HG03520 (cell line): ENCODE measurements at regions not wholly inside any gene's neighbourhood (a gene's known extent, or its start where the extent isn't known, plus 50 kb on each side); places are given as distances from the start of the nearest gene placed in this dataset.
"Not testable (repeated sequence)": the region's sequence is repeated elsewhere in the genome, so short reads cannot be mapped to it uniquely, and the experiment has no call there.

ENCODE experiments used
- ATAC-seq: cut with Tn5 transposase; IDR thresholded peaks from one replicate; pipeline ENCODE4 v1.9.1; 2021; ENCODE audit warnings: mild to moderate bottlenecking, moderate library complexity; ENCODE audit not compliant: unreplicated experiment

DNA sequence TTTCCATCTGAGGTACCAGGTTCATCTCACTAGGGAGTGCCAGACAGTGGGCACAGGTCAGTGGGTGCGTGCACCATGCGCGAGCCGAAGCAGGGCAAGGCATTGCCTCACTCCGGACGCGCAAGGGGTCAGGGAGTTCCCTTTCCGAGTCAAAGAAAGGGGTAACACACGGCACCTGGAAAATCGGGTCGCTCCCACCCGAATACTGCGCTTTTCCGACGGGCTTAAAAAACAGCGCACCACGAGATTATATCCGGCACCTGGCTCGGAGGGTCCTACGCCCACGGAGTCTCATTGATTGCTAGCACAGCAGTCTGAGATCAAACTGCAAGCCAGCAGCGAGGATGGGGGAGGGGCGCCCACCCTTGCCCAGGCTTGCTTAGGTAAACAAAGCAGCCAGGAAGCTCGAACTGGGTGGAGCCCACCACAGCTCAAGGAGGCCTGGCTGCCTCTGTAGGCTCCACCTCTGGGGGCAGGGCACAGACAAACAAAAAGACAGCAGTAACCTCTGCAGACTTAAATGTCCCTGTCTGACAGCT is 242.5 kb downstream of the CYLC2 start:
- not testable (repeated sequence) for ATAC-seq

DNA sequence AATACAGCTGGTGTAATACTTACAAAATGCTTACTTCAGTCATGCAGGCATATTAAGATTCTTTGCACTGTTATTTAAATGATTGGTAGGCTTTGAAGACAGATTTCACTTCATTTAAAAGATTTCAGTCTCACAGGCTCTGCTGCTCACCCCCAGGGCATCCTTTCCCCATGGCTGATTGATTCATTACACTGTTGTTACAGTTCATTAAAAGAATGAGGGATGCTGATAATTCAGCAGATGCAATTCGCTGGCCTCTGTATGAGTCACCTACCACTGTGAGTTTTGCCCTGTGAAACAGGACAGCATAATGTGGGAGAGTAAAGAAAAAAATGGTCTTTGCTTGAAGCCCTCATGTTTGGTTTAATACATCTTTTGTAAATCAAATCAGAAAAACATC is 246.9 kb downstream of the CYLC2 start:
- ATAC-seq = no peak

DNA sequence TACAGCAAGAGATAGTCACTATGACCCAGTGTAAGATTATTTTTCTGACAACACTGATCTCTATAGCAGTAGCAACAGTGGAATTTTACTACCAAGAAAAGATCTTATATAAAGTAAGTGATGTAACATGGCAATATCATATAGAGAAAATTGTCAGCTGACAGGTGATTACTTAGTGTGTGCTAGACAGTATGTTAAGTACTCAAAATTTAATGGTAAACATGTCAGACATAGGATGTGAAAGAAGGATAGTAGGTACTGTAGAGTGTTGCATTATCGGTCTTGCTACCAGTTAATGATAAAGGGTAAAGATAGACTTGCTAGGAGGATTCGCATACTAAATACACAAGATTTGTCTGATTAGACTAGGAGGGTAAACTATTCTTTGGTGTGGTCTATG is 247.4 kb downstream of the CYLC2 start:
- no peak for ATAC-seq

DNA sequence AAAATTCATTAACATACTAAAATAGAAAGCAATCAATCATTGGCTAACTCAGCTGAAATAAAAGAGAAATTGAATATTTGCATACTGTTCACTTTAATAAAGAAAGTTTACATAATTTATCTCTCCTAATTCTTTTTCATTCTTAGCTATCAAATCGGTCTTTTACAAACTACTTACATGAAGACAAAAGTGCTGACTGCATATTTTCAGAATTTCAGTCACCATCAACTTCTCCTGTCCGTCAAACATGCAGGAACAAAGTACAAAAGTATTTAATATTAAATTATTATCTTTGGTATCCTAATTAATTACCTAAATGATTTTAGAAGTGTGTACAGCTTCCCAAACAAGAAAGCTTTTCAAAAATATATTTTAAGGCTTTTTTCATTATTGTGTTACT is 248.4 kb downstream of the CYLC2 start:
- ATAC-seq = no peak

DNA sequence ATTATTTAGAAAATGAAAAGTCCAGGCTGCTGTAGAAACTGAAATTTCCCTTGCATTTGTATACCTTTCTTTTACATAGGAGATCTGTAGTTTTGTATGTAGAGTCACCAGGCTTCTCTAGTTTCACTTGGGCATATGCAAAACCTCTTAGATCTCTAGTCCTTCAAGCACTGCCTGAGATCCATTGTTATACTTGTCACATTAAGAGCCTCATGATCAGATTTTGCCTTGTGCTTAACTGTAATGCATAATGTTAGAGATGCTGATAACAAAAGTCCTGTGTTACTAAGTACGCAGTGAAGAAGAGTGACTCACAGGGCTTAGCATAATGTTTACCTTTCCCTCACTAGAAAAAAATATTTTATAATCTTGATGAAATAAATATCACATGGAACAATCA is 250.2 kb downstream of the CYLC2 start:
- ATAC-seq = no peak

DNA sequence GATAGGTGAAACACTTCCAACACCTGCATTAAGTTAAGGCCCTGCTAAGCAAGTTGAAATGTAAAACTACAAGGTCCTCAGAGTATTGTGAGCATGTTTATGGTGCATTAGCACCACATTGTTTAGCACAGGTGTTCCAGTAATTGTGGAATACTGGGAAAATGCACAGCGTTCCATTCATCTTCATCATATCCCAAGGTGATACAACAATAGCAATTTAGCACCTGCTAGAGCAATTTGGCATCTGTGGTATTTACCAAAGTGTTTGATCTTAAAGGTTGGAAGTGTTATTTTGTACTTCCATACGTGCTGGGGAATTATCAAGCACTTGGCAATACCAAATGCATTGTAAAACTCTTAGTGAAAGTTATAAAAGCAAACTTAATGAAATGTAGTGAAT is 266.8 kb downstream of the CYLC2 start:
- ATAC-seq = no peak

DNA sequence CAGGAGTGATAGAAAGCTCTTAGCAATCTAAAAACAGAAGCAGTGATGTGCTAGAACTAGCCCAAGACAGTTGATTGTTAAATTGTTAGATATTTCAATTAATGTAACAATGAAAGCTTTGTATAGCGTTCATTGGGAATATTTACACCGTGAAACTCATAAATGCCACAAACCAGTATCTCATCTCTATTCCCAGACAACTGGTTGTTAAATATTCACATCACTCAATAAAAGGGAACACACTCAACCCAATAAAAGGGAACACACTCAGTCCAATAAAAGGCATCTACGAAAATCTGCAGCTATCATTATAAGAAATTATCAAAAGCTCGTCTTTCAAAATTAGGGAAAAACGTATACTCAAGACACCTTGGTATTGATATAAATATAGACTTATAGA is 270.9 kb downstream of the CYLC2 start:
- no peak for ATAC-seq

DNA sequence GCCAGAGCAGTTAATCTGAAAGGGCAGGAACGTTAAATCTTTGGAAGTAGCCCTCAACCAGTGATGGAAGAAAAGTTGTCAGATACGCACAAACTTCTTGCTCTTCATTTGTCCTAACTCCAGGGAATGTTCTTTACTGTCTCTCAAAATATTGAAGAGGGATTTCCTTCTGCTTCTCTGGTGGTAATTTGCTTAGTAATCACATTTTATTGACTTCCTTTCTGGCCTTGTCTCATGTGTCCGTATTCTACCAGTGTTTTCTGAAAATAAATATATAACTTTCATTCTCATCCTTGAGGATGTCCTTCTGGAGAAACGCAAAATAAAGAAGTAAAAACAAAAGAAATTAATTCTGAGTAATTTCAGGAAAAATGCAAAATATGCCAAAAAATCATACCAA is 282.1 kb downstream of the CYLC2 start:
- no peak for ATAC-seq

- ATAC-seq = no peak
These were observed 286.0 kb downstream of the CYLC2 start for GRCh38 chr9:103281126-103281525.

DNA sequence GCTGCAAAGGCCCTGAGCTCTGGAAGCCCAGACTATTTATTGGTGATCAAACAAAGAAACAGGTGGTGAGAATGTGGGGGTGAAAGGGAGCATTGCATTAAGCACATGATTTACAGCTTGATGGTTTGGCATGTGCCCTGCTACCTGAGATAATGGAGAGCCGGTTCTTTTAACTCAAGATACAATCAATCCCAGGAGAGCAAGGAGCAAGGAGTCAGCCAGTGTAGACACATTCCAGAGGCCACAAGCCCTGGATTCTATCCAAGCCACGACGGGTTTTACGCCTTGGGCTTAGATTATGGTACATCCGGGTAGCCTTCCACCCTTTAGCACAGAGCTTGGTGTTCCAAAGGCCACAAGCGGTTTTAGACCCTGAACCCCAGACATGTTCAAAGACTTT is 292.2 kb downstream of the CYLC2 start:
- ATAC-seq = no peak

GRCh38 chr9:103296189-103296588 is 301.1 kb downstream of the CYLC2 start:
- no peak for ATAC-seq

DNA sequence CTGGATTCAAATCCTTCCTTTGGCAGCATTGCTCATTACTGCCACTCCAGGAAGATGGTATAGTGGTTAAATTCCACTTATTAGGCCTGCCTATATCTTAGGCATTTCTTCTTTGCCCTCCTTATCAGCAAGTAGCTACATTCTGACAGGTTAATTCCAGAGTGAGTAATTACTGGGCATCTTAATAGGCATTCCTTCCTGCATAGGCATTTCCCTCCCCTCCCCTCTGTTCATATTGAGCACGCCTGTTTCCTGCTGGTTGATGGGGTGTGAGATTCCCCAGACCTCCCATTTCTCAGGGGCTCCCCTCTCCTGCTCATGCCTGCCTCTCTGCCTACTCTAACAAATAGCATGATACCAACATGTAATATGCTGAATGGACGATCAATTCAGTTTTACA is 305.9 kb downstream of the CYLC2 start:
- no peak for ATAC-seq

- ATAC-seq = no peak
These were observed 309.7 kb downstream of the CYLC2 start for GRCh38 chr9:103304797-103305196.

DNA sequence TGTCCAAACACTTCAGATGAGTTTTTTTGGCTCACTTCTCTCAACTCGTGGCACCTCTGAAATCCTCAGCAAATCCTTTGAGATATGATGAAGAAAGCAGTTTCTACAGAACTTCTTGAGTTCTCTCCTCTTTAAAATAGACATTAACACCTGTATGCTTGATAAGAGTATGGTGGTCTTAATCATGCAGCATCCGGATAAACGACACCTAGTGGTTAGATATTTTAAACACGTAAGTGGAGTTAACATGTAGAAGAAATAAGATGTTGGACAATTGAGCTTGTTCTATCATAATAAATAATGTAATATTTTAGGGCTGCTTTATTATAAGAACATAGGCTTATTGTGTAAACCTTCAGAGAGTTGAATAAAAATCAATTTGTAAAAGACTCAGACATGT is 324.8 kb downstream of the CYLC2 start:
- no peak for ATAC-seq

- no peak for ATAC-seq
These were observed 328.6 kb downstream of the CYLC2 start for GRCh38 chr9:103323699-103324098.

DNA sequence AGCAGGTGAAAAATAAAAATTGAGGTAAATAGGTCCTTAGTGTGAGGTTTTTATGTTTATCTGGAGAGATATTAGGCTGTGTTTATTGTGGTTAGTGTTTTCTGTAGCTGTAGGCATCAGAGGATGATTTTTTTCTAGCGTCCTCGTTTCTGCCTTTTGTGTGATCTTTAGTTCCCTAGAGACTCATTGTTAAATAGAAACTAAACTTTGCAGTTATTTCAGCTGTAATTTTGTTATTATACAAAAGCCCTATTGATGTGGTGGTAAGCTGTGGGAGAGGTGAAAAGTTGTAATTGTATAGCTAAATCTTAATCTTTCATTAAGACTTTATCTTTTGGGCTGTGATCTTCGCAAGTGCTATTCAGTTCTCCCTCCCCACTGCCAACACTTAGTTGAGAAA is 340.3 kb downstream of the CYLC2 start:
- no peak for ATAC-seq

DNA sequence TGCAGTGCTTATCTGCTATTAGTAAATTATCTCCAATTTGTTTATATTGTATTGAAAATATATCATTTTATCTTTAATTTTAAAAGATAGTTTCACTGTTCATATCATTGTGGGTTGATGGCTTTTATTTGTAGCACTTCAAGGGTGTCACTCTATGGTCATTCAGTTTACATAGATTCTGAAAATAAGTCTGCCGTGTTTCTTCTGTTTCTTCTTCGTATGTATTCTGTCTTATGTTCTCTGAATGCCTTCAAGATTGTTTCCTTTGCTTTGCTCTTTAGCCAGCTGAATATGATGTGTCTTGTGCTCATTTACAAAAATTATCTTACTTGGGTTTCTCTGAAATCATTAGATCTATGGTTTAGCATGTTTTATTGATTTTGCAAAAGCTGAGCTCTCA is 359.9 kb downstream of the CYLC2 start:
- no peak for ATAC-seq

GRCh38 chr9:103357980-103358379 is 362.8 kb downstream of the CYLC2 start:
- ATAC-seq = not testable (repeated sequence)

DNA sequence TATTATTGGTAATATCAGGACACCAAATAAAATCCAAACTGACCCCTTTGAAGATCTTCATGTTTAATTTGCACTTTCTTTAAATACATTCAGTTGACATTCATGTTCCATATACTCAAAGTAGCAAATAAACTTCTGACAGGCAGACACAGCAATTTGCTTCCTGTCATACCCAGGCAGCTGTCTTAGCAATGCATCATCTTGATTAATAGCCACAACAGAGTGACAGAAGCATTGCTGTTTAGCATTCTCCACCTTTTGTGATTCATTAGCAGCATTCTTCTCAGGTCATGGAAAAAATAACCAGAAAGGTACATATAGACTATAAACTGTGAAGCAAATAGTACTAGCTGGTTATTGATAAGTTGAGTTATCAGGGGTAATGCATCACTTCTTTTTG is 366.8 kb downstream of the CYLC2 start:
- no peak for ATAC-seq

- no peak for ATAC-seq
These were observed 367.9 kb downstream of the CYLC2 start for GRCh38 chr9:103362986-103363385.

DNA sequence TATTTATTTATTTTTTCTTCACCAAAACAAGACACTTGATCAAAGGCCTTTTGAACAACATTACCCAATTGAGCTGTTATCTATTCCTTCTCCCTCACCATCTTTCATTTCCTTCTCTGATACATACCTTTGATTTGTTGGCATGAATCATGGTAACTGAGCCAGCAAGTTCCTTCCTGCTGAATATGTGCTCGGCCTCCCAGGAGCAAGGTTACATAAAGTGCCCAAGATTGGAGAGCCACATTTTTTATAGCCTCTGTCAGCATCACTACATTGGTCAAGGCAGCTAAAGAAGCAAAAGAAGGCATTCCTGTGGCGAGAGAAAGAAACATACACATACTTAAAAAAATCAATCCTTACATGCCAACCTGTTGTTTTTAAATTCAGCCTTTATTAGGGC is 369.6 kb downstream of the CYLC2 start:
- ATAC-seq = no peak

DNA sequence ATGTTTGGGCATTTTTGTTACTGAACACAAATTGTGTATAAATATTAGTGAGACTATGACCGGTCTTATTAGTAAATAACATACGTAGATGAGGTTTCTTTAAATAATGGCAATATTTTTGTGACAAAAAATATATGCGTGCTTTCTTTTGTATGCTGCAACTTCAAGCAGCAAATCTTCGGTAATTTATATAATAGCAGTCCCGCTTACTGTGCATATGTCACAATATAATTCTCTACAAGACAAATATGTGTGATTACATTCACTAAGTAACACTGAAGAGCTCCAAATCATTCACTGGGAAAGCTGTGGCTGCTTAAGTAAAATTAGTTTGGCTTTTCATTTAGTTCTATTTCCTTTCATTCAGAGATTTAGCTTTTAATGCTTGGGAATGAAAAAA is 376.0 kb downstream of the CYLC2 start:
- ATAC-seq = no peak

DNA sequence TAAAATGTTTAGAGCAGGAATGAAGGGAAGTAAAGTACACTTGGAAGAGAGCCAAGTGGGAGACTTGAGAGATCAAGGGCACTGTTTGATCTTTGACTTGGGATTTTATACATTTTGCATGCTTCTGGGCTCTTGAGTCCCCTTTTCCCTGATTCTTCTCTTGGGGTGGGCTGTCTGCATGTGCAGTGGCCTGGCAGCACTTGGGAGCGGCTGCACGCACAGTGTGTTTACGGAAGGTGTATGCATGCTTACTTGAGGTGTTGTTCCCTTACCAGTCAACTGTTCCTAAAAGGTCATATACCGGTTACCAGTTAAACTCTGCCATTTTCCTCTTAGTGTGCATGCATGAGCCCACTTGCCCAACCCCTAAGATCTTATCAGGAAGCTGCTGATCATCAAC is 377.7 kb downstream of the CYLC2 start:
- no peak for ATAC-seq

DNA sequence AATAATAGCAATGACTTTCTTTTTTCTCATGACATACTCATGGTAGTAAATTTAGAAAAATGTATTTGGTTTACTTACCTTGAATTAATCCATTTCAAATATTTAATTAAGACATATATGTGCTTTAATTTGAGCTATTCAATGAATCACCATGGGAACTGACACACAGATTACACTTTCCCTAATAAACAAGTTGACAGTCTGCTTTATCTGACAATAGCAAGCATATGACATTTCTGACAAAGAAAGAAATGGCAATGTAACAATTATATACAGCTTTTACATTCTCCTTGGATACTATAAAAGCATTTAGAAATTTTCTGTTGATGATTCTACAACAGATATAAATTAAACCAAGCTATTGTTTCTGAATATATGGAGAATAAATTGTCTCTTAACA is 382.5 kb downstream of the CYLC2 start:
- ATAC-seq = no peak
